HG02970 (cell line): ENCODE measurements at regions not wholly inside any gene's neighbourhood (a gene's known extent, or its start where the extent isn't known, plus 50 kb on each side); places are given as distances from the start of the nearest gene placed in this dataset.

Experiments used
- ATAC-seq: cut with Tn5 transposase; IDR thresholded peaks from one replicate; pipeline ENCODE4 v1.9.1; 2021; ENCODE audit warnings: mild to moderate bottlenecking, moderate library complexity, moderate number of reproducible peaks; ENCODE audit not compliant: unreplicated experiment, low FRiP score

DNA sequence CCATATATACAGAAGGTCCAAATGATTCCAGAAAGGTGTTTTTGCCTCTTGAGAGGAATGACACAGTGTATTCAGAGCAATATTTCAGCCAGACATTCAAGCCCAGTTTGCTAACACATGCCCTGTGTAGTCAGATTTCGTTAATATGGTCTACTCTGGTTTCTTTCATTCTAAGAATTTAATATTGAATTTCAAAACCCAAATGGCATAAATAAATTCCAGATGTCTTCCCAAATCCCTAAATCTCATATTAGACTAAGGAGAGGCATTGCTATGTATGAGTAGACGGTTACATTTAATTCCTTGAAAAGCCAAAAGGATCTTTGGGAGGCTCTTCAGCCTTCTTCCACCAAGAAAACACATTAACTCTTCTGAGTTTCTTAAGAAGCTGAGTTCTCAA is 66.3 kb upstream of the C1QTNF7 start:
- ATAC-seq: no peak

DNA sequence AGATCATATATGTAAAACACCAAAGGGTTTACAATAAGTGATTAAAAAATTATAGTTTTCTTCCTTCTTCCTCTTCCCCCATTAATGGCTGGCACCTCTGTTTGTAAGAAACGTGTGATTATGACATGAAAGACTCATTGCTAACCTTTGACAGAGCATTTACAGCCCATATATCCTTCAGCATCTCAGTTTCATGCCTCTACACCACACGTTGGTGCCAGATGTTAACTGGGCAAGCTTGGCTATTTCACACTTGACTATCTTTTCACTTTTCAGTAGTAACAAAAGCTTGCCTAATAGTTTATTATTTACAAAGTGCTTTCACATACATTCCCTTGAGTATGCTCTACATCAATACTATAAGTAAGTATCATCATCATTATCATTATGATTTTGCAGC is 65.3 kb upstream of the C1QTNF7 start:
- no peak for ATAC-seq

DNA sequence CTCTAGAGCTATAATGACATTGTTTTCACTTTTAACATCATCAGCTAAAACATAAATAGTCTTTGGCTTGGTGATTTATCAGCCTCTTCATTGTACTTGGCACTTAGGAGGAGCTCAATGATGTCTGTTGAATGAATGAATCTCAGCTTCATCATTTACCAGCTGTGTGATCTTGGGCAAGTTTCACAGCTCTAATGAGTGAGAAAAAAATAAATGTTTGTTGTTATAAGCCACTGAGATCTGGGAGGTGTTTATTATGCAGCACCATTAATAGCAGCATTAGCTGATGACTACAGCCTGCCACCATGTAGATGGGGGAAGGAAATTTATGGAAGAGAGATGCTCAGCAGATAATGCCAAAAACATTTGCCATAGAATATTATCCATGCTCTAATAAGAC is 63.6 kb upstream of the C1QTNF7 start:
- no peak for ATAC-seq

DNA sequence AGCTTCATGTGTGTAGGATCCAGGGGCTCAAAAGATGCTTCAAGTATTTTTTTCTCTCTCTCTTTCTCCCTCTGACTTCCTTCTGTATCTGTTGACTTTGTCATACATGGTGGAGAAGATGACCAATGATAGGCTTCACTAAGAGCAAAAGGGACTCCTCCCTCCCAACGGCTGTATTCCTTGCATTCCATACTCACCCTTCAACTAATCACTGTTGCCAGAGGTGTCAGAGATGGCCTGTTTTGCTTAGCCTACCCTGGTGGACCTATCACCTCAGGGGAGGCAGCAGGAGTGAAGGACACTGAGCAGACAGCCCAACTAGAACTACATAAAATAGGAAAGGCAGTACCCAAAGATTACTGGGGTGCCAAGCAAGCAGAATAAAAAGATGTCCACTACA is 62.2 kb upstream of the C1QTNF7 start:
- ATAC-seq: no peak

DNA sequence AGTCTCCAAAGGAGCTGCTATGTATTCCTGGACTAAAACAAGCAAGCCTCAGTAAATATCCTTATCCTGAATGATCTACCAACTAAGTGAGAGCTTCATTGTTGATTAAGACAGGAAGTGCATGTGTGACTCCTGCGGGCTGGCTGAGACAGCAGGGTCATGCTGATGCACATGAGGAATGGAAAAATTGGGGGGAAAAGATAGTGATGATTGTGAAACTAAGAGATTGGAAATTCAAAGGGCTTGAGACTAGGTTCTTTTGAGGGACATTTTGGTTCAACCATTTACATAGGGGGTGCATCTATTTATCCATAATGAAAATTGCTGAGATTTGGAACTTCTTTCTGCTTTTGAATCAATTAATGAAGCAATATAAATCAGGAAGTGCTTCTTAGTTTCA is 61.1 kb upstream of the C1QTNF7 start:
- ATAC-seq: no peak

DNA sequence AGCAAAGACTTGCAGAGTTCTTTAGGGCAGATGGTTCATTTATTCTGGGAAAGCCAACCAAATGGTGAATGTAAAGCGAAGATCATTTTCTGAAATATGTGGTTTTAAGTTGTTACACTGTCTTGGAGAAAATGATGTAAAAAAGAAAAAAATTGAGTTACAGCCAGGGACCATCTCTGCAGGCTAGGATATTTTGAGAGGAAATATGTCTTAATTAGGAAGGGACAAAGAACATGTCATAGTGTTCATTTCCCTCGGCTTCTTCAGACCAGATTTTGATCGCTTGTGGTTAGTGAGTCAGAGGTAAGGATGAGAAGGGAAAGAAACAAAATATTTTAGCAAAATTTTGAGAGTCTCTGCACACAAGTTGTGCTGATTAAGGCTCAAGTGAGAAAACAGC is 59.0 kb upstream of the C1QTNF7 start:
- ATAC-seq: no peak

DNA sequence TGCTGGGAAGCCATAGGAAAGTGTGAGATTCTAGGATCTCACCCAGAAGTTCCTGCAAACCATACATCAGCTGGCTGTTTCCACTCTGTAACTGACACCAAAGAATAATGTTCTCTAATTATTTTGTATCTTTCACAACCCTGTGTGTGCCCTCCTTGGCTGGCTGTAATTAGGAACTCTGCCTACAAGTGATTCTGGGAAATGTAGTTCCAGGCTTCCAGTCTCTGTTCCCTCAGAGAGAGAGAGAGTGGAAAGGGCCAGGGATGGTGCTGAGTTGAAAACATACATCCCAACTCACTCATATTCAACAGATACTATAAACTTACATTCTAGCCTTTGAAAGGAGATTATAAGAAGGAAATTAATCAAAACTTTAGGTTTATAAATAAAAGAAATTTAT is 57.5 kb upstream of the C1QTNF7 start:
- no peak for ATAC-seq

DNA sequence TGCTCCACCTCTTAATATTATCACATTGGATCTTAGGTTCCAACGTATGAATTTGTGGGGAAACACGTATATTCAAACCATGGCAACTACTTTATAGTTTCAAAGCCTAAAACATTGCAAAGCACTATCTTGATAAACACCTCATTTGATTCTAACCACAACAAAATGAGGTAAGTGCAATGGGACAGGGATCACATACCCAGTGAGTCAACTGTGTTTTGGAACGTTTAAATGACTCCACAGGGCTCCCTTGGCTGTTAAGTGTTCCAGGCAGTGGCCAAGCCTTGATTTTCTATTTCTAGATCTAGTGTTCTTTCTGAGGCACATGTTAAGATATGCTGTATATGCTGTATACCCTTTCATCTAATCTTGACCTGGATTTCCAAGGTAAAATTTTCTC is 54.5 kb upstream of the C1QTNF7 start:
- no peak for ATAC-seq

DNA sequence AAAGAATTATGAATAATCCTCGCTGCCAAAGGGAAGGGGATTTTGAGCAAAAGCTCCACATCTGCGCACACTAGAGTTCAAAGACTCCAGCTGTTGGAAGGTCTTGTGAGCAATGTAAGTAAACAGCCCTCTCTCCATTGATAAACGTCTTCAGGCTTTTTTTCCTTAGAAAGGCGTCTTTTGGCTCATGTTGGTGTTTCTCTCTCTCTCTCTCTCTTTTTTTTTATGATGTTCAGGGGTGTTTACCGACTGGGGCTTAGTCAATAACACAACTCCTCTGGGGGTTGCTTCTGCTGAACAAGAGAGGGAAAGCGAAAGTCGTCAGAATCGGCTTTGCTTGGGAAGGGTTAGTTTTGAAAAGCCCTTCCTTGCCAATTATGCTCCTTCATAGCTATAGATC is 53.2 kb upstream of the C1QTNF7 start:
- no peak for ATAC-seq

DNA sequence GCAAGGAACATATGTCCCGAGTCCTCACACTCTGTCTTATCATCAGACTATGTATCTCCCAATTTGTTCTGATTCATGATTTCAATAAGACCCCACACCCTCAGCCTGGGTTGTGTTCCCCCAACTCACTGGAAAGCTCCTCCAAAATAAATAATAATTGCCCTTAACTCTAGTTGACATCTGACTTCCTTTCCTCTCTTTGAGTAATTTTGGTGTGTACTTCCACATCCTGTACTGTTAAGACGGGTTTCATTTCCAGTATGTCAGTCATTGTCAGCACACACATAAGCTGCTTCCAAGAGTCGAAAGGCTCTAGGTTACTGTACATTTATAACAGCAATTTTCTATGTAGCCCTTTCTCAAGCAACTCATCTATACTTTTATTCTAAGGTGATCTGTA is 52.2 kb upstream of the C1QTNF7 start:
- ATAC-seq: no peak

DNA sequence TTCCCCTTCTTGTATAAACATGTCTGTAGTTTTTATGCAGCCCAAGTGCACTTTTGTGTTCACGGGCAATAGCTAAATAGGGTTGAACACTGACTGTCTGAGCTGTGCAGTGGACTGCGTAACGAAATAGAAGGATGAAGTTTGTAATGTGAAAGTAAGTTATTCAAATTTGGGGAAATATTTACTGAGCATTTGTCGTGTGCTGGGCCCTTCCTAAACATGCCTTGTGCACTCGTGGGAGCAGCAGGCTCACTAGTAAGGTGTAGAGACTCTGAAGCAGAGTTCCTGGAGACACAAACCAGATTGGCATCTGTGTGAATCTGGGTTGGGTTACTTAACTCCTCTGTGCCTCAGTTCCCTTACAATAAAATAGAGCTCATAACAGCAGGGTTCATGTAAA is 51.7 kb upstream of the C1QTNF7 start:
- ATAC-seq: no peak

DNA sequence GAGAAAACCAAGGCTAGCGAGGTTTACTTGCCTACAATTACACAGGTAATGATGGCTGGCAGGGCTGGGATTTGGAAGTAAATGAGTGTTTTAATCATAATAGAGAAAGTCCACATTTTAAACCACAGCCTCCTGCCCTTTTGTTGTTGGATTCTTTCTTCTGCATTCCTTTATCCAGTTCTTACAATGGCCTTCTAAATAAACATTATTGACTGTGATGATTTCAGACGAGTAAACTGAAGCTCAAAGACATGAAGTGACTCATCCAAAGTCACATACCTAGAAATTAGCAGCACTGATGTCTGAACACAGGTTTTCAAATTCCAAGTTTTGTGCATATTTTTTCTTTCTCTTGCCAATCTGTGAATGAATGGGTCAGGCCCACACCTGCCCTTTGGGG is 51.2 kb upstream of the C1QTNF7 start:
- ATAC-seq: no peak
